Panc1 (cell line): ENCODE measurements at regions not wholly inside any gene's neighbourhood (a gene's known extent, or its start where the extent isn't known, plus 50 kb on each side); places are given as distances from the start of the nearest gene placed in this dataset.

ENCODE experiments used
- ATAC-seq: fragments of 200-7000 bp; cut with Tn5 transposase; 2 replicates; pipeline ENCODE4 v1.9.1; 2020; ENCODE audit warnings: mild to moderate bottlenecking, moderate library complexity
- BruUV-seq: library from RNA; stranded (reverse); fragments of 400-500 nt; replicated peaks from 2 replicates; lab custom pipeline; 2021; lab: Mats Ljungman, UMichigan
- CTCF ChIA-PET: fragments of 300-600 bp; sonication (Branson Sonifier 250); formaldehyde crosslinking; loops from one replicate; lab custom pipeline; 2022; ENCODE audit warnings: antibody characterized with exemption; lab: Charles Lee
- POLR2A ChIA-PET: fragments of 300-600 bp; sonication (Branson Sonifier 250); formaldehyde crosslinking; loops from one replicate; lab custom pipeline; 2022; ENCODE audit warnings: antibody characterized with exemption; lab: Charles Lee
- DNase-seq: peaks from one replicate; pipeline ENCODE4 v3.0.0-alpha.2; 2010; ENCODE audit warnings: low read depth, low spot score
- H3K27ac ChIP-seq: 2 replicates; pipeline ENCODE4 v1.5.1; 2011; ENCODE audit warnings: mild to moderate bottlenecking, low read length, inconsistent platforms
- H3K27me3 ChIP-seq: fragments of 200-500 bp; sonication (Bioruptor generic); 2 replicates; pipeline ENCODE4 v1.6.0; 2014; ENCODE audit warnings: low read length, inconsistent platforms; ENCODE audit not compliant: control insufficient read depth, insufficient read depth
- H3K36me3 ChIP-seq: fragments of 200-500 bp; sonication (Bioruptor generic); 2 replicates; pipeline ENCODE4 v1.5.1; 2014; ENCODE audit warnings: inconsistent platforms, mild to moderate bottlenecking, low read length, moderate library complexity; ENCODE audit not compliant: control insufficient read depth, insufficient read depth
- H3K4me1 ChIP-seq: 2 replicates; pipeline ENCODE4 v1.5.1; 2011; ENCODE audit warnings: inconsistent platforms, mild to moderate bottlenecking, low read length, moderate library complexity; ENCODE audit not compliant: control insufficient read depth, insufficient read depth
- H3K4me3 ChIP-seq, 2 experiments: 2 replicates each; pipeline ENCODE4 v1.5.1; 2011 to 2012; ENCODE audit warnings: low read depth in 2 of 2, low read length in 2 of 2, mild to moderate bottlenecking in 2 of 2, inconsistent platforms in 1 of 2, moderate library complexity in 1 of 2
- H3K9me3 ChIP-seq: fragments of 200-500 bp; sonication (Bioruptor generic); 2 replicates; pipeline ENCODE4 v1.5.1; 2014; ENCODE audit warnings: low read depth, mild to moderate bottlenecking, inconsistent platforms, low read length, moderate library complexity; ENCODE audit not compliant: control insufficient read depth, insufficient read depth
- CTCF ChIP-seq: fragments of 450-650 bp; IDR thresholded peaks from 2 replicates; pipeline ENCODE4 v1.5.1; 2017; ENCODE audit warnings: mild to moderate bottlenecking
- POLR2AphosphoS5 ChIP-seq: IDR thresholded peaks from 2 replicates; pipeline ENCODE4 v1.6.1; 2012; ENCODE audit warnings: mild to moderate bottlenecking, low read depth, low read length, moderate library complexity
- REST ChIP-seq, 2 experiments: IDR thresholded peaks; 2 replicates each; pipeline ENCODE4 v1.6.1; 2011 to 2012; ENCODE audit warnings: low read depth in 2 of 2, control low read depth in 1 of 2, low read length in 1 of 2, mild to moderate bottlenecking in 1 of 2, moderate library complexity in 1 of 2; ENCODE audit not compliant: insufficient read depth in 1 of 2
- SIN3A ChIP-seq: IDR thresholded peaks from 2 replicates; pipeline ENCODE4 v1.6.1; 2012; ENCODE audit warnings: low read depth, mild to moderate bottlenecking, low read length, moderate library complexity, borderline replicate concordance; ENCODE audit not compliant: insufficient read depth
- TCF7L2 ChIP-seq: IDR thresholded peaks from 2 replicates; pipeline ENCODE4 v1.6.1; 2011; ENCODE audit warnings: mild to moderate bottlenecking, low read depth, low read length, inconsistent platforms
- in situ Hi-C: cut with HindIII; loops from 2 replicates; pipeline ENCODE4 v1.10.0; 2016; ENCODE audit warnings: low sequenced_read_pairs, low pct_unique_long_range_greater_than_20kb
- intact Hi-C: fragments of 100-400 bp; cut with micrococcal nuclease; formaldehyde crosslinking; loops from one replicate; pipeline ENCODE4 v1.10.0; 2022; ENCODE audit not compliant: unreplicated experiment

GRCh38 chr12:46523446-46523845, 150.9 kb upstream of the SLC38A2 start:
- no peak for DNase-seq
- POLR2A ChIA-PET = no interaction called here
- Histone ChIP-seq H3K9me3 (peaks cover 10% of the 10 kb centered on the region; the same call in 1 of the 2 replicates), H3K4me3 (peak overlapping the region; percentile 3 to 19; a peak in 3 of 4 replicates), H3K36me3 (no peaks in the 10 kb centered on the region), H3K4me1 (peaks cover 7% of the 10 kb centered on the region), H3K27ac (peak overlapping the region; percentile 60), H3K27me3 (no peaks in the 10 kb centered on the region)
- CTCF ChIA-PET = no interaction called here
- BruUV-seq = no TSS peak
- in situ Hi-C loops = no loop called here
- intact Hi-C loops = no loop called here
- peak; percentile 77 for ATAC-seq
- no peak for TF ChIP-seq TCF7L2
- no peak for TF ChIP-seq REST (IDR thresholded peaks at IDR 0.05; ENCODE audit: insufficient read depth in 1 of 2, low read depth in 2 of 2, low read length in 1 of 2)
- TF ChIP-seq POLR2AphosphoS5 = no peak
- TF ChIP-seq SIN3A = no peak
- TF ChIP-seq CTCF = no peak

GRCh38 chr12:46522071-46522470, 149.5 kb upstream of the SLC38A2 start:
- H3K36me3 ChIP-seq = no peaks in the 10 kb centered on the region
- POLR2A ChIA-PET = interaction anchor here (0.5 kb wide), 1 partner anchor 91 kb away, joined by 9 read pairs; no protein-coding TSS in a partner anchor
- peaks cover 7% of the 10 kb centered on the region for H3K4me1 ChIP-seq
- peaks cover under 1% of the 10 kb centered on the region; the same call in 1 of the 2 replicates for H3K9me3 ChIP-seq
- DNase-seq = no peak
- BruUV-seq = no TSS peak
- TF ChIP-seq REST (IDR thresholded peaks at IDR 0.05; ENCODE audit: insufficient read depth in 1 of 2, low read depth in 2 of 2, low read length in 1 of 2) (no peak), POLR2AphosphoS5 (no peak)
- in situ Hi-C loops (no loop called here), intact Hi-C loops (no loop called here)
- no peaks in the 10 kb centered on the region for H3K27me3 ChIP-seq
- H3K4me3 ChIP-seq = no peak overlapping the region
- CTCF ChIA-PET = interaction anchor here (0.6 to 0.7 kb wide), 3 partner anchors 71 to 533 kb away, joined by 3 to 7 read pairs (median 3); no protein-coding TSS in a partner anchor
- H3K27ac ChIP-seq = peak overlapping the region; percentile 44; the same call in 1 of the 2 replicates
- no peak for ATAC-seq
